ENCODE measurements at regions not wholly inside any gene's neighbourhood (a gene's known extent, or its start where the extent isn't known, plus 50 kb on each side); places are given as distances from the start of the nearest gene placed in this dataset.

GRCh38 chr11:110903830-110904229 lies 191.6 kb upstream of the ARHGAP20 start:
- Mint-ChIP-seq H3K27me3 (ENCODE audit: insufficient read depth, low read depth) (no peaks in the 10 kb centered on the region), H3K9me3 (no peaks in the 10 kb centered on the region), H3K36me3 (no peaks in the 10 kb centered on the region), H3K4me1 (peaks cover 7% of the 10 kb centered on the region), H3K27ac (no peak overlapping the region), H3K4me3 (no peak overlapping the region)
- Histone ChIP-seq H3K4me2 (no peak overlapping the region), H4K20me1 (ENCODE audit: low read depth) (no peaks in the 10 kb centered on the region), H3K9ac (no peak overlapping the region), H3K36me3 (no peaks in the 10 kb centered on the region), H3K79me2 (ENCODE audit: low read depth) (no peaks in the 10 kb centered on the region), H3K4me3 (no peak overlapping the region), H3K27ac (no peak overlapping the region), H3F3A (ENCODE audit: low read depth) (no peaks in the 10 kb centered on the region), H3K9me3 (ENCODE audit: low read depth) (no peaks in the 10 kb centered on the region), H3K27me3 (no peaks in the 10 kb centered on the region), H2AFZ (replicated peaks) (no peak overlapping the region), H3K4me1 (no peaks in the 10 kb centered on the region)
- no peak for TF ChIP-seq CTCF (IDR thresholded peaks at IDR 0.05)
- DNase-seq (ENCODE audit: low spot score): peak; percentile 52

GRCh38 chr11:110903378-110903777 lies 191.1 kb upstream of the ARHGAP20 start:
- no peaks in the 10 kb centered on the region for H3K9me3 ChIP-seq (ENCODE audit: low read depth)
- Mint-ChIP-seq H3K4me3 (no peak overlapping the region), H3K9me3 (no peaks in the 10 kb centered on the region), H3K4me1 (peaks cover 5% of the 10 kb centered on the region), H3K36me3 (no peaks in the 10 kb centered on the region), H3K27ac (no peak overlapping the region), H3K27me3 (ENCODE audit: insufficient read depth, low read depth) (no peaks in the 10 kb centered on the region)
- no peak overlapping the region for H3K4me2 ChIP-seq
- no peak overlapping the region for H3K27ac ChIP-seq
- H3K27me3 ChIP-seq: no peaks in the 10 kb centered on the region
- no peak overlapping the region for H3K4me3 ChIP-seq
- no peak for DNase-seq (ENCODE audit: low spot score)
- no peaks in the 10 kb centered on the region for H3K4me1 ChIP-seq
- H3F3A ChIP-seq (ENCODE audit: low read depth): no peaks in the 10 kb centered on the region
- no peaks in the 10 kb centered on the region for H3K36me3 ChIP-seq
- TF ChIP-seq EZH2 (IDR thresholded peaks at IDR 0.05): no peak
- no peak for TF ChIP-seq EZH2phosphoT487 (IDR thresholded peaks at IDR 0.05)
- no peak for TF ChIP-seq CTCF (IDR thresholded peaks at IDR 0.05)
- no peaks in the 10 kb centered on the region for H4K20me1 ChIP-seq (ENCODE audit: low read depth)
- no peak overlapping the region for H3K9ac ChIP-seq
- no peak overlapping the region for H2AFZ ChIP-seq (replicated peaks)
- H3K79me2 ChIP-seq (ENCODE audit: low read depth): no peaks in the 10 kb centered on the region

- Mint-ChIP-seq H3K4me3 (no peak overlapping the region), H3K9me3 (no peaks in the 10 kb centered on the region), H3K4me1 (peaks cover 8% of the 10 kb centered on the region), H3K27me3 (ENCODE audit: insufficient read depth, low read depth) (no peaks in the 10 kb centered on the region), H3K27ac (no peak overlapping the region), H3K36me3 (no peaks in the 10 kb centered on the region)
- Histone ChIP-seq H3K79me2 (ENCODE audit: low read depth) (no peaks in the 10 kb centered on the region), H3K4me2 (no peak overlapping the region), H3K27ac (no peak overlapping the region), H3K4me3 (no peak overlapping the region), H3K4me1 (no peaks in the 10 kb centered on the region), H3K36me3 (no peaks in the 10 kb centered on the region), H3K9ac (no peak overlapping the region), H3K9me3 (ENCODE audit: low read depth) (no peaks in the 10 kb centered on the region), H3F3A (ENCODE audit: low read depth) (no peaks in the 10 kb centered on the region), H2AFZ (replicated peaks) (no peak overlapping the region), H3K27me3 (no peaks in the 10 kb centered on the region), H4K20me1 (ENCODE audit: low read depth) (no peaks in the 10 kb centered on the region)
- no peak for DNase-seq (ENCODE audit: low spot score)
- TF ChIP-seq EZH2 (IDR thresholded peaks at IDR 0.05): no peak
- no peak for TF ChIP-seq EZH2phosphoT487 (IDR thresholded peaks at IDR 0.05)
- TF ChIP-seq CTCF (IDR thresholded peaks at IDR 0.05): no peak
These were observed 189.2 kb upstream of the ARHGAP20 start for GRCh38 chr11:110901441-110901840.

- no peaks in the 10 kb centered on the region for H3K36me3 ChIP-seq
- no peaks in the 10 kb centered on the region for H3K9me3 ChIP-seq (ENCODE audit: low read depth)
- no peaks in the 10 kb centered on the region for H3K79me2 ChIP-seq (ENCODE audit: low read depth)
- H3K4me1 ChIP-seq: no peaks in the 10 kb centered on the region
- no peak overlapping the region for H3K27ac ChIP-seq
- Mint-ChIP-seq H3K9me3 (no peaks in the 10 kb centered on the region), H3K36me3 (no peaks in the 10 kb centered on the region), H3K27ac (no peak overlapping the region), H3K4me1 (peaks cover 10% of the 10 kb centered on the region), H3K4me3 (no peak overlapping the region), H3K27me3 (ENCODE audit: insufficient read depth, low read depth) (no peaks in the 10 kb centered on the region)
- H3K4me3 ChIP-seq: no peak overlapping the region
- H3K4me2 ChIP-seq: no peak overlapping the region
- TF ChIP-seq CTCF (IDR thresholded peaks at IDR 0.05): no peak
- no peak overlapping the region for H3K9ac ChIP-seq
- DNase-seq (ENCODE audit: low spot score): no peak
- no peaks in the 10 kb centered on the region for H4K20me1 ChIP-seq (ENCODE audit: low read depth)
- no peaks in the 10 kb centered on the region for H3F3A ChIP-seq (ENCODE audit: low read depth)
- no peaks in the 10 kb centered on the region for H3K27me3 ChIP-seq
- no peak overlapping the region for H2AFZ ChIP-seq (replicated peaks)
These were observed 188.2 kb upstream of the ARHGAP20 start for GRCh38 chr11:110900426-110900825.
